Adrenal gland (tissue), 5 donors: ENCODE measurements at regions not wholly inside any gene's neighbourhood (a gene's known extent, or its start where the extent isn't known, plus 50 kb on each side); places are given as distances from the start of the nearest gene placed in this dataset.

Source experiments
- POLR2A ChIP-seq, 2 donors: fragments of 450-650 bp; IDR thresholded peaks; one replicate each; pipeline ENCODE4 v1.6.1; 2017; ENCODE audit warnings: antibody characterized with exemption in 2 of 2, mild to moderate bottlenecking in 2 of 2, moderate library complexity in 1 of 2
- TF ChIP-seq, protein P1 (sequence below), 6 experiments: fragments of 450-650 bp in 4 of 6; fragments of 200-600 bp in 2 of 6; sonication (generic) in 1 of 6; IDR thresholded peaks; 1 replicate in 5 of 6; 2 replicates in 1 of 6; pipeline versions ENCODE4 v1.5.1 to v1.8.0; 2016 to 2021; ENCODE audit warnings: antibody characterized with exemption in 6 of 6, mild to moderate bottlenecking in 2 of 6, moderate library complexity in 1 of 6
- donor health status: DM: no; HTN: no; CAD: no.

- TF ChIP-seq POLR2A (IDR thresholded peaks at IDR 0.05): no peak
- TF ChIP-seq, protein P1, sequence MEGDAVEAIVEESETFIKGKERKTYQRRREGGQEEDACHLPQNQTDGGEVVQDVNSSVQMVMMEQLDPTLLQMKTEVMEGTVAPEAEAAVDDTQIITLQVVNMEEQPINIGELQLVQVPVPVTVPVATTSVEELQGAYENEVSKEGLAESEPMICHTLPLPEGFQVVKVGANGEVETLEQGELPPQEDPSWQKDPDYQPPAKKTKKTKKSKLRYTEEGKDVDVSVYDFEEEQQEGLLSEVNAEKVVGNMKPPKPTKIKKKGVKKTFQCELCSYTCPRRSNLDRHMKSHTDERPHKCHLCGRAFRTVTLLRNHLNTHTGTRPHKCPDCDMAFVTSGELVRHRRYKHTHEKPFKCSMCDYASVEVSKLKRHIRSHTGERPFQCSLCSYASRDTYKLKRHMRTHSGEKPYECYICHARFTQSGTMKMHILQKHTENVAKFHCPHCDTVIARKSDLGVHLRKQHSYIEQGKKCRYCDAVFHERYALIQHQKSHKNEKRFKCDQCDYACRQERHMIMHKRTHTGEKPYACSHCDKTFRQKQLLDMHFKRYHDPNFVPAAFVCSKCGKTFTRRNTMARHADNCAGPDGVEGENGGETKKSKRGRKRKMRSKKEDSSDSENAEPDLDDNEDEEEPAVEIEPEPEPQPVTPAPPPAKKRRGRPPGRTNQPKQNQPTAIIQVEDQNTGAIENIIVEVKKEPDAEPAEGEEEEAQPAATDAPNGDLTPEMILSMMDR (IDR thresholded peaks at IDR 0.05): no peak
Observed at GRCh38 chr5:89024045-89024444, 141.1 kb upstream of the MEF2C start.
